Choroid plexus epithelial cell (primary cell): ENCODE measurements at regions not wholly inside any gene's neighbourhood (a gene's known extent, or its start where the extent isn't known, plus 50 kb on each side); places are given as distances from the start of the nearest gene placed in this dataset.

Source experiments
- DNase-seq: peaks from one replicate; pipeline ENCODE4 v3.0.0-alpha.2; 2010; ENCODE audit warnings: low read depth
- H3K4me3 ChIP-seq: 2 replicates; pipeline ENCODE4 v1.5.1; 2011; ENCODE audit warnings: low read depth, mild to moderate bottlenecking, control low read depth, low read length, moderate library complexity
- CTCF ChIP-seq: conservative IDR thresholded peaks from 2 replicates; pipeline ENCODE4 v1.5.1; 2011; ENCODE audit warnings: low read depth, mild to moderate bottlenecking, control low read depth, inconsistent platforms, low read length, moderate library complexity

GRCh38 chr5:84487963-84488362 lies 103.3 kb upstream of the EDIL3 start:
- DNase-seq, result peak; percentile 90
- no peak overlapping the region for H3K4me3 ChIP-seq
- no peak for TF ChIP-seq CTCF

- TF ChIP-seq CTCF, result no peak
- H3K4me3 ChIP-seq, result no peak overlapping the region
- peak; percentile 7 for DNase-seq
Measured at GRCh38 chr5:84480873-84481637, 96.4 kb upstream of the EDIL3 start.

GRCh38 chr5:84478603-84479002 lies 93.9 kb upstream of the EDIL3 start:
- TF ChIP-seq CTCF, result no peak
- DNase-seq, result peak; percentile 12
- no peak overlapping the region for H3K4me3 ChIP-seq

- TF ChIP-seq CTCF, result no peak
- DNase-seq, result no peak
- H3K4me3 ChIP-seq, result no peak overlapping the region
Measured at GRCh38 chr5:84477485-84477884, 92.8 kb upstream of the EDIL3 start.

GRCh38 chr5:84474126-84474525 lies 89.4 kb upstream of the EDIL3 start:
- DNase-seq, result no peak
- no peak overlapping the region for H3K4me3 ChIP-seq
- no peak for TF ChIP-seq CTCF

GRCh38 chr5:84453405-84453804 lies 68.7 kb upstream of the EDIL3 start:
- no peak overlapping the region for H3K4me3 ChIP-seq
- no peak for TF ChIP-seq CTCF
- DNase-seq, result no peak
